HepG2 (cell line): ENCODE measurements at regions not wholly inside any gene's neighbourhood (a gene's known extent, or its start where the extent isn't known, plus 50 kb on each side); places are given as distances from the start of the nearest gene placed in this dataset.

Experiments used
- CREM ChIP-seq, 2 experiments: sonication (generic) in 1 of 2; formaldehyde crosslinking in 1 of 2; IDR thresholded peaks; 2 replicates each; pipeline versions ENCODE4 v1.4.0 to v1.6.1; 2016 to 2020; ENCODE audit warnings: antibody characterized with exemption in 1 of 2, mild to moderate bottlenecking in 1 of 2, missing genetic modification reagents in 1 of 2
- EZH2 ChIP-seq: conservative IDR thresholded peaks from 2 replicates; pipeline ENCODE4 v1.6.1; 2012; ENCODE audit warnings: mild to moderate bottlenecking, low read depth, low read length, moderate library complexity
- FOXA3 ChIP-seq: IDR thresholded peaks from 2 replicates; pipeline ENCODE4 v1.6.1; 2016; ENCODE audit warnings: missing genetic modification reagents, missing compliant biosample characterization
- HNRNPUL1 ChIP-seq: fragments of 200-400 bp; formaldehyde crosslinking; IDR thresholded peaks from 2 replicates; pipeline ENCODE4 v1.6.1; 2017; ENCODE audit warnings: low read depth, mild to moderate bottlenecking, low read length, moderate library complexity
- KAT8 ChIP-seq: IDR thresholded peaks from 2 replicates; pipeline ENCODE4 v1.6.1; 2016; ENCODE audit warnings: missing genetic modification reagents, missing compliant biosample characterization
- RFX5 ChIP-seq: IDR thresholded peaks from 2 replicates; pipeline ENCODE4 v1.6.1; 2011; ENCODE audit warnings: low read depth, low read length, improper control_type of control experiment
- YY1 ChIP-seq: IDR thresholded peaks from 2 replicates; pipeline ENCODE4 v1.6.1; 2011; ENCODE audit warnings: low read length, low read depth, moderate library complexity, mild to moderate bottlenecking; ENCODE audit not compliant: insufficient read depth, insufficient replicate concordance
- ZNF121 ChIP-seq: sonication (generic); formaldehyde crosslinking; IDR thresholded peaks from 2 replicates; pipeline ENCODE4 v1.5.0; 2020; ENCODE audit warnings: mild to moderate bottlenecking, missing genetic modification reagents
- TF ChIP-seq, protein P1 (sequence below): sonication (generic); formaldehyde crosslinking; IDR thresholded peaks from 2 replicates; pipeline ENCODE4 v1.9.0; 2021; ENCODE audit warnings: missing genetic modification reagents, mild to moderate bottlenecking, borderline replicate concordance
- TF ChIP-seq, protein P2 (sequence below): sonication (generic); formaldehyde crosslinking; IDR thresholded peaks from 2 replicates; pipeline ENCODE4 v1.4.0; 2020; ENCODE audit warnings: mild to moderate bottlenecking, missing genetic modification reagents
- TF ChIP-seq, protein P3 (sequence below): fragments of 450-650 bp; IDR thresholded peaks from 2 replicates; pipeline ENCODE4 v1.6.1; 2017; ENCODE audit warnings: mild to moderate bottlenecking

DNA sequence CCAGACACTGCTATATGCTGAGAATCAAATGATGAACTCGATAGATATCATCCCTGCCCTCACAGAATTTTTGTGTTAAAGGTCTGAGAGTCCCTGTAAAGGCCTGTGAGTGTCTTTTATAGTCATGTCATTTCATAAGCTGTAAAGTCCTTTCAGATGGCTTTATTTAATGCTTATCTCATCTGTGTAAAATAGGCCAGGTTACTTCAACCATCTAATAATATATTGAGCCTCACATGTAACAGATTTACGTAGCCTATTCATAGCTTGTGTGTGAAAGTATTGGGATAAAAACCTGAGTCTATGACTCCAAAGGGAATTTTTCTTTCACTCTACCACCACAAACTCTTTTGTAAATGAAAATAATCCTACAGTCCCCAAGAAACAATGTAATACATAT, 672.0 kb upstream of the SYT4 start:
- TF ChIP-seq RFX5 (no peak), EZH2 (no peak), CREM (IDR thresholded peaks at IDR 0.05) (no peak), CREM (CRISPR knock-in tag; IDR thresholded peaks at IDR 0.05) (no peak), FOXA3 (CRISPR knock-in tag) (no peak), ZNF121 (no peak), YY1 (no peak), KAT8 (no peak), HNRNPUL1 (no peak)
- TF ChIP-seq, protein P1, sequence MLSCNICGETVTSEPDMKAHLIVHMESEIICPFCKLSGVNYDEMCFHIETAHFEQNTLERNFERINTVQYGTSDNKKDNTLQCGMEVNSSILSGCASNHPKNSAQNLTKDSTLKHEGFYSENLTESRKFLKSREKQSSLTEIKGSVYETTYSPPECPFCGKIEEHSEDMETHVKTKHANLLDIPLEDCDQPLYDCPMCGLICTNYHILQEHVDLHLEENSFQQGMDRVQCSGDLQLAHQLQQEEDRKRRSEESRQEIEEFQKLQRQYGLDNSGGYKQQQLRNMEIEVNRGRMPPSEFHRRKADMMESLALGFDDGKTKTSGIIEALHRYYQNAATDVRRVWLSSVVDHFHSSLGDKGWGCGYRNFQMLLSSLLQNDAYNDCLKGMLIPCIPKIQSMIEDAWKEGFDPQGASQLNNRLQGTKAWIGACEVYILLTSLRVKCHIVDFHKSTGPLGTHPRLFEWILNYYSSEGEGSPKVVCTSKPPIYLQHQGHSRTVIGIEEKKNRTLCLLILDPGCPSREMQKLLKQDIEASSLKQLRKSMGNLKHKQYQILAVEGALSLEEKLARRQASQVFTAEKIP = no peak
- TF ChIP-seq, protein P2, sequence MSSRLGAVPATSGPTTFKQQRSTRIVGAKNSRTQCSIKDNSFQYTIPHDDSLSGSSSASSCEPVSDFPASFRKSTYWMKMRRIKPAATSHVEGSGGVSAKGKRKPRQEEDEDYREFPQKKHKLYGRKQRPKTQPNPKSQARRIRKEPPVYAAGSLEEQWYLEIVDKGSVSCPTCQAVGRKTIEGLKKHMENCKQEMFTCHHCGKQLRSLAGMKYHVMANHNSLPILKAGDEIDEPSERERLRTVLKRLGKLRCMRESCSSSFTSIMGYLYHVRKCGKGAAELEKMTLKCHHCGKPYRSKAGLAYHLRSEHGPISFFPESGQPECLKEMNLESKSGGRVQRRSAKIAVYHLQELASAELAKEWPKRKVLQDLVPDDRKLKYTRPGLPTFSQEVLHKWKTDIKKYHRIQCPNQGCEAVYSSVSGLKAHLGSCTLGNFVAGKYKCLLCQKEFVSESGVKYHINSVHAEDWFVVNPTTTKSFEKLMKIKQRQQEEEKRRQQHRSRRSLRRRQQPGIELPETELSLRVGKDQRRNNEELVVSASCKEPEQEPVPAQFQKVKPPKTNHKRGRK (CRISPR knock-in tag) = no peak
- TF ChIP-seq, protein P3, sequence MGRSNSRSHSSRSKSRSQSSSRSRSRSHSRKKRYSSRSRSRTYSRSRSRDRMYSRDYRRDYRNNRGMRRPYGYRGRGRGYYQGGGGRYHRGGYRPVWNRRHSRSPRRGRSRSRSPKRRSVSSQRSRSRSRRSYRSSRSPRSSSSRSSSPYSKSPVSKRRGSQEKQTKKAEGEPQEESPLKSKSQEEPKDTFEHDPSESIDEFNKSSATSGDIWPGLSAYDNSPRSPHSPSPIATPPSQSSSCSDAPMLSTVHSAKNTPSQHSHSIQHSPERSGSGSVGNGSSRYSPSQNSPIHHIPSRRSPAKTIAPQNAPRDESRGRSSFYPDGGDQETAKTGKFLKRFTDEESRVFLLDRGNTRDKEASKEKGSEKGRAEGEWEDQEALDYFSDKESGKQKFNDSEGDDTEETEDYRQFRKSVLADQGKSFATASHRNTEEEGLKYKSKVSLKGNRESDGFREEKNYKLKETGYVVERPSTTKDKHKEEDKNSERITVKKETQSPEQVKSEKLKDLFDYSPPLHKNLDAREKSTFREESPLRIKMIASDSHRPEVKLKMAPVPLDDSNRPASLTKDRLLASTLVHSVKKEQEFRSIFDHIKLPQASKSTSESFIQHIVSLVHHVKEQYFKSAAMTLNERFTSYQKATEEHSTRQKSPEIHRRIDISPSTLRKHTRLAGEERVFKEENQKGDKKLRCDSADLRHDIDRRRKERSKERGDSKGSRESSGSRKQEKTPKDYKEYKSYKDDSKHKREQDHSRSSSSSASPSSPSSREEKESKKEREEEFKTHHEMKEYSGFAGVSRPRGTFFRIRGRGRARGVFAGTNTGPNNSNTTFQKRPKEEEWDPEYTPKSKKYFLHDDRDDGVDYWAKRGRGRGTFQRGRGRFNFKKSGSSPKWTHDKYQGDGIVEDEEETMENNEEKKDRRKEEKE = no peak
